ENCODE measurements at regions not wholly inside any gene's neighbourhood (a gene's known extent, or its start where the extent isn't known, plus 50 kb on each side); places are given as distances from the start of the nearest gene placed in this dataset.

- TF ChIP-seq CTCF (IDR thresholded peaks at IDR 0.05): no peak
- TF ChIP-seq POLR2A (IDR thresholded peaks at IDR 0.05): no peak
Observed at GRCh38 chr11:122368796-122369195, 252.8 kb upstream of the BLID start.
